ENCODE measurements at regions not wholly inside any gene's neighbourhood (a gene's known extent, or its start where the extent isn't known, plus 50 kb on each side); places are given as distances from the start of the nearest gene placed in this dataset.

DNA sequence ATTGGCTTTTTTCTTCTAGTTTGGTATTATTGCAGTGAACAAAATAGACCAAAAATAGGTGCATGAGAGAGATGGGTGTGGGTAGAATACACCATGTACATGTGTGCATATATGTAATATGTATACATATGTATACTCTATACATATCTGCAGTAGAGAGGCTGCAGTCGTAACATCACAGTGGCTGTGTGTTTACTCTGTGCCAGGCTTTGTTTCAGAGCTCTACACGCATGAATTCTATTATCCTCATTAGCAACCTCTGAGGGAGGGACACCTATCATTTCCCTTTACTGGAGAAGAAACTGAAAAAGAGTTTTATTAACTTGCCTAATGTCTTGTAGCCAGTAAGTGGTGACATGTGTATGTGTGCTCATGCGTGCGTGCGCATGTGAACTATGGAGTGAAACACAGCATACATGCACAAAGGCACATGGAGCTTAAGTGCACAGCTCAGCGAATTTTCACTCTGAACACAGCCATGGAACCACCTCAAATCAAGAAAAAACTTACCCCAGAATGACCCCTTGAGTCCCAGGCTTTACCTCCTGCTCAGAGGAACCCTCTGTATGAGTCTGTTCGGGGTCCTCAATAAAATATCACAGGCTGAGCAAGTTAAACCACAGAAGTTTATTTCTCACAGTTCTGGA is 452.5 kb downstream of the CDH26 start:
- 94% methylated on average over 6 of the region's 7 CpGs for WGBS (ENCODE audit: insufficient coverage)
- CTCF ChIA-PET = no interaction called here
- no peak for DNase-seq
- H3K27ac ChIP-seq (ENCODE audit: insufficient read depth in 1 of 2, low read depth in 1 of 2, low read length in 2 of 2, poor library complexity in 1 of 2, severe bottlenecking in 2 of 2) = no peak overlapping the region
- peaks cover 0 to 3% (median 0%) of the 10 kb centered on the region in 5 experiments for H3K9me3 ChIP-seq (ENCODE audit: control extremely low read depth in 1 of 5, control insufficient read depth in 4 of 5, insufficient read depth in 2 of 5, low read depth in 1 of 5, low read length in 4 of 5)
- no peak overlapping the region for H3K4me3 ChIP-seq (ENCODE audit: control insufficient read depth in 1 of 7, extremely low read depth in 1 of 7, insufficient read depth in 4 of 7, low read depth in 2 of 7, low read length in 6 of 7)
- H3K4me1 ChIP-seq (ENCODE audit: control extremely low read depth in 1 of 4, control insufficient read depth in 4 of 4, insufficient read depth in 4 of 4, low read length in 3 of 4) = peaks cover 3 to 10% (median 7%) of the 10 kb centered on the region in 4 experiments
- POLR2A ChIA-PET = no interaction called here
- H3K36me3 ChIP-seq (ENCODE audit: control insufficient read depth in 4 of 4, insufficient read depth in 4 of 4, low read length in 3 of 4) = no peaks in the 10 kb centered on the region
- peaks cover 0 to 34% (median 9%) of the 10 kb centered on the region in 5 experiments for H3K27me3 ChIP-seq (replicated peaks in 2 of 5; ENCODE audit: control insufficient read depth in 4 of 5, insufficient read depth in 5 of 5, low read length in 4 of 5)

DNA sequence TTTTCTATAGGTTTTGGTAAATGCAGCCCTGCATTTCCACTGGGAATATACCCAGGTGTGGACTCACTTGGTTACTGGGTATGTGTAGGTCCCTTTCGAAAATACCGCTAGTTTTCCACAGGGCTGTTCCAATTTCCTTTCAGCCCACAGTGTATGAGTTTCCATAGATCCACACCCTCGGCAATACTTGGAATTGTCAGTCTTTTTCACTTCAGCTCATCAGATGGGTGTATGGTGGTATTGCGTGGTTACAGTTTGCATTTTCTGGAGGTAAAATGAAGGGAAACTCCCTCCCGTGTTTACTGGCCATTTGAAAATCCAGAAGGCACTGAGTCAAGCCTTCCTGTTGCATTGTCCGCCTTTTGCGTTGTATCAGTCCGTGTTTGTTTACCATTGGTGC is 453.6 kb downstream of the CDH26 start:
- H3K9me3 ChIP-seq (ENCODE audit: control extremely low read depth in 1 of 5, control insufficient read depth in 4 of 5, insufficient read depth in 2 of 5, low read depth in 1 of 5, low read length in 4 of 5) = peaks cover 0 to 3% (median 0%) of the 10 kb centered on the region in 5 experiments
- H3K27me3 ChIP-seq (replicated peaks in 2 of 5; ENCODE audit: control insufficient read depth in 4 of 5, insufficient read depth in 5 of 5, low read length in 4 of 5) = peaks cover 0 to 34% (median 12%) of the 10 kb centered on the region in 5 experiments
- H3K4me3 ChIP-seq (ENCODE audit: control insufficient read depth in 1 of 7, extremely low read depth in 1 of 7, insufficient read depth in 4 of 7, low read depth in 2 of 7, low read length in 6 of 7) = no peak overlapping the region
- DNase-seq = no peak
- ChIA-PET POLR2A (no interaction called here), CTCF (no interaction called here)
- no peak overlapping the region for H3K27ac ChIP-seq (ENCODE audit: insufficient read depth in 1 of 2, low read depth in 1 of 2, low read length in 2 of 2, poor library complexity in 1 of 2, severe bottlenecking in 2 of 2)
- WGBS (ENCODE audit: insufficient coverage) = 93% methylated on average over 8 of the region's 8 CpGs
- H3K36me3 ChIP-seq (ENCODE audit: control insufficient read depth in 4 of 4, insufficient read depth in 4 of 4, low read length in 3 of 4) = no peaks in the 10 kb centered on the region
- H3K4me1 ChIP-seq (ENCODE audit: control extremely low read depth in 1 of 4, control insufficient read depth in 4 of 4, insufficient read depth in 4 of 4, low read length in 3 of 4) = peaks cover 3 to 10% (median 7%) of the 10 kb centered on the region in 4 experiments

DNA sequence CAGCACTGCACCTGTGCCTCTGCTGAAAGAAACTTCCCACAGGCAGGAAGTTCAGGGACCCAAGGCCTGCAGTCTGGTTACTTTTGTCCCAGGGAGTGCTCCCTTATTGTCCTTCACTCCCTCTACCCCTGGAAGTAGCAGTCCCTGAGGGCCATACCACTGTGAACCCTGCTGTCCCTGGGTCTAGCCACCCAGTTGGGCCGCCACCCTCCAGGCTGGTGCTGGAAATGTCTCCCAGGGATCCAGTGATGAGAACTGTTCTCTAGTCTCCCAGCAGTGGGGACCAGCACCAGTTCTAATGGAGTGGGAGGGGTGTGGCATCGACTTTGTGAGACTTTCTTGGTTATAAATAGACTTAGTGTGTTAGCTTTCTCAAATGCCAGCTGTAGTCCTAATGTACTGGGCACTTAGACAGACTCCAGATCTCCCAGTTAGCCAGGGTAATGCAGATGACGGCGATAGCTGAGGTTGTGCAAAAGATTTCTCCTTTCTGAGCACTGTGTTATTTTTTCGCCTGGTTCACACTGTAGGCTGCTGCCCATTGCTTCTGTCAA is 462.5 kb downstream of the CDH26 start:
- H3K4me3 ChIP-seq (ENCODE audit: control insufficient read depth in 1 of 7, extremely low read depth in 1 of 7, insufficient read depth in 4 of 7, low read depth in 2 of 7, low read length in 6 of 7) = no peak overlapping the region
- H3K36me3 ChIP-seq (ENCODE audit: control insufficient read depth in 4 of 4, insufficient read depth in 4 of 4, low read length in 3 of 4) = no peaks in the 10 kb centered on the region
- no peak for DNase-seq
- CTCF ChIA-PET = no interaction called here
- WGBS (ENCODE audit: insufficient coverage) = 95% methylated on average over 4 of the region's 5 CpGs
- H3K9me3 ChIP-seq (ENCODE audit: control extremely low read depth in 1 of 5, control insufficient read depth in 4 of 5, insufficient read depth in 2 of 5, low read depth in 1 of 5, low read length in 4 of 5) = peaks cover 0 to 7% (median 2%) of the 10 kb centered on the region in 5 experiments
- peaks cover 0 to 31% (median 14%) of the 10 kb centered on the region in 5 experiments for H3K27me3 ChIP-seq (replicated peaks in 2 of 5; ENCODE audit: control insufficient read depth in 4 of 5, insufficient read depth in 5 of 5, low read length in 4 of 5)
- no peaks in the 10 kb centered on the region for H3K4me1 ChIP-seq (ENCODE audit: control extremely low read depth in 1 of 4, control insufficient read depth in 4 of 4, insufficient read depth in 4 of 4, low read length in 3 of 4)
- H3K27ac ChIP-seq (ENCODE audit: insufficient read depth in 1 of 2, low read depth in 1 of 2, low read length in 2 of 2, poor library complexity in 1 of 2, severe bottlenecking in 2 of 2) = no peak overlapping the region
- POLR2A ChIA-PET = no interaction called here

DNA sequence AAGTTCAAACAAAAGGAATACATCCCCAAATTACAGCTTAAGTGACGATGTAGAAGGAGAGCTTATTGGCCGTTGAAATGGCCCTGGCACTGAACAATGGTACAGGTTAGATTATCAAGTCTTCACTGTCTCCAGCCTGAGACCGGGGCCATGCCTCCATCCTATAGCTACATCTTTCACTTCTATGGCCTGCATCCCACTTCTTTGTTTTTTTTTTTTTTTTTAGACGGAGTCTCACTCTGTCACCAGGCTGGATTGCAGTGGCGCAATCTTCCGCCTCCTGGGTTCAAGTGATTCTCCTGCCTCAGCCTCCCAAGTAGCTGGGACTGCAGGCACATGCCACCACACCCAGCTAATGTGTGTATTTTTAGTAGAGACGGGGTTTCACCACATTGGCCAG is 464.6 kb downstream of the CDH26 start:
- Histone ChIP-seq H3K4me1 (ENCODE audit: control extremely low read depth in 1 of 4, control insufficient read depth in 4 of 4, insufficient read depth in 4 of 4, low read length in 3 of 4) (no peaks in the 10 kb centered on the region), H3K9me3 (ENCODE audit: control extremely low read depth in 1 of 5, control insufficient read depth in 4 of 5, insufficient read depth in 2 of 5, low read depth in 1 of 5, low read length in 4 of 5) (peaks cover 0 to 7% (median 0%) of the 10 kb centered on the region in 5 experiments), H3K27ac (ENCODE audit: insufficient read depth in 1 of 2, low read depth in 1 of 2, low read length in 2 of 2, poor library complexity in 1 of 2, severe bottlenecking in 2 of 2) (no peak overlapping the region), H3K27me3 (replicated peaks in 2 of 5; ENCODE audit: control insufficient read depth in 4 of 5, insufficient read depth in 5 of 5, low read length in 4 of 5) (peaks cover 0 to 40% (median 14%) of the 10 kb centered on the region in 5 experiments), H3K4me3 (ENCODE audit: control insufficient read depth in 1 of 7, extremely low read depth in 1 of 7, insufficient read depth in 4 of 7, low read depth in 2 of 7, low read length in 6 of 7) (no peak overlapping the region), H3K36me3 (ENCODE audit: control insufficient read depth in 4 of 4, insufficient read depth in 4 of 4, low read length in 3 of 4) (no peaks in the 10 kb centered on the region)
- WGBS (ENCODE audit: insufficient coverage) = 97% methylated on average over 3 of the region's 7 CpGs
- ChIA-PET POLR2A (no interaction called here), CTCF (no interaction called here)
- DNase-seq = no peak

DNA sequence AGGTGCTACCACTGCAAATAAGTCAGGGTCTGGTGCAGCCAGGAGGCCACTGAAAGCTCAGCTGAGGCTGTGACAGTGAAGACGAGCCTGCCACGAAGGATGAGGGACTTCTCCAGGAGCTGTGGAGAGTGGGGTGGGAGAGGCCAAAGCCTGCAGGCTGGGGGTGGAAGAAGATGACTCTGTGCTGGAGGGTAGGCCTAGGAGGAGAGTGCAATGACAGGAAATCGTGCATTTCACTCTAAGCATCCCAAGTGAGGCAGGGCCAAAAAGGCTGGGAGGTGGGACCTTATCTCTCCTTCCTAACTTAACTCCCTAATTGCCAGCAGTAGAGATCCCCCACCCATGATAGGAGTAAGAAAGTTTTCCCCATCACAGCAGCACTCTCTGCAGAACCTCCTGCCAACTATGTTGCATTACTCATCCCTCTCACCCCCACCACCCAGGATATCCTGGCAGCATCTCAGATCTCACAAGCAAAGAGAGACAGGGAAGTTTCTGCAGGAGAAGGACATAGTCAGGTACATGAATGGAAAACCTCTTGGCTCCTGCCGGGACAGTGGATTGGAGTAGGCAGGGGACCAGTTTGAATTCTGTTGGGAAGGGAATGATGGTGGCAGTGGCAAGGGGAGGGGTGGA is 466.2 kb downstream of the CDH26 start:
- Histone ChIP-seq H3K27me3 (replicated peaks in 2 of 5; ENCODE audit: control insufficient read depth in 4 of 5, insufficient read depth in 5 of 5, low read length in 4 of 5) (peaks cover 0 to 42% (median 10%) of the 10 kb centered on the region in 5 experiments), H3K9me3 (ENCODE audit: control extremely low read depth in 1 of 5, control insufficient read depth in 4 of 5, insufficient read depth in 2 of 5, low read depth in 1 of 5, low read length in 4 of 5) (peaks cover 0 to 5% (median 0%) of the 10 kb centered on the region in 5 experiments), H3K4me3 (ENCODE audit: control insufficient read depth in 1 of 7, extremely low read depth in 1 of 7, insufficient read depth in 4 of 7, low read depth in 2 of 7, low read length in 6 of 7) (no peak overlapping the region), H3K27ac (ENCODE audit: insufficient read depth in 1 of 2, low read depth in 1 of 2, low read length in 2 of 2, poor library complexity in 1 of 2, severe bottlenecking in 2 of 2) (no peak overlapping the region), H3K4me1 (ENCODE audit: control extremely low read depth in 1 of 4, control insufficient read depth in 4 of 4, insufficient read depth in 4 of 4, low read length in 3 of 4) (no peaks in the 10 kb centered on the region), H3K36me3 (ENCODE audit: control insufficient read depth in 4 of 4, insufficient read depth in 4 of 4, low read length in 3 of 4) (no peaks in the 10 kb centered on the region)
- ChIA-PET CTCF (no interaction called here), POLR2A (no interaction called here)
- no peak for DNase-seq
- 83% methylated on average over 4 of the region's 4 CpGs for WGBS (ENCODE audit: insufficient coverage)

DNA sequence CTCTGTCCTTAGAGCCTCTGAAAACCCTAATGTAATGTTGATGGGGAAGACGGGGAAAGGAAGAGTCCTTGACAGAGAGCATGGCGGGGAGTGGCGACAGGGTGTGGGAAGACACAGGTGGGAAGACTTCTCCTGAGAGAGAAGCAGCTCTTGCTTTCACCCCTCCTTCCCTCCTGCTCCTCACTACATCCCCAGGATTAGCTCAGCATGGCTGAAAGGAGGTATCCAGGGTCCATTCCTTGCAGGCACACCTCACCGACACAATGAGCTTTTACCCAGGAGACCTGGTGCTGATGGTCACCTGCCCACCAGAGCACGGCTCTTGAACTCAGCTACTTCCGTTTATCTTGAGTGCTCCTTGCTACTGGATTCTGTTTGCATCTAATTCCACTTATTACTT is 469.3 kb downstream of the CDH26 start:
- ChIA-PET POLR2A (no interaction called here), CTCF (no interaction called here)
- peaks cover 0 to 52% (median 17%) of the 10 kb centered on the region in 5 experiments for H3K27me3 ChIP-seq (replicated peaks in 2 of 5; ENCODE audit: control insufficient read depth in 4 of 5, insufficient read depth in 5 of 5, low read length in 4 of 5)
- H3K9me3 ChIP-seq (ENCODE audit: control extremely low read depth in 1 of 5, control insufficient read depth in 4 of 5, insufficient read depth in 2 of 5, low read depth in 1 of 5, low read length in 4 of 5) = peaks cover 0 to 5% (median 0%) of the 10 kb centered on the region in 5 experiments
- WGBS (ENCODE audit: insufficient coverage) = 100% methylated on average over 4 of the region's 6 CpGs
- no peaks in the 10 kb centered on the region for H3K36me3 ChIP-seq (ENCODE audit: control insufficient read depth in 4 of 4, insufficient read depth in 4 of 4, low read length in 3 of 4)
- H3K27ac ChIP-seq (ENCODE audit: insufficient read depth in 1 of 2, low read depth in 1 of 2, low read length in 2 of 2, poor library complexity in 1 of 2, severe bottlenecking in 2 of 2) = no peak overlapping the region
- no peak for DNase-seq
- no peaks in the 10 kb centered on the region for H3K4me1 ChIP-seq (ENCODE audit: control extremely low read depth in 1 of 4, control insufficient read depth in 4 of 4, insufficient read depth in 4 of 4, low read length in 3 of 4)
- H3K4me3 ChIP-seq (ENCODE audit: control insufficient read depth in 1 of 7, extremely low read depth in 1 of 7, insufficient read depth in 4 of 7, low read depth in 2 of 7, low read length in 6 of 7) = no peak overlapping the region

DNA sequence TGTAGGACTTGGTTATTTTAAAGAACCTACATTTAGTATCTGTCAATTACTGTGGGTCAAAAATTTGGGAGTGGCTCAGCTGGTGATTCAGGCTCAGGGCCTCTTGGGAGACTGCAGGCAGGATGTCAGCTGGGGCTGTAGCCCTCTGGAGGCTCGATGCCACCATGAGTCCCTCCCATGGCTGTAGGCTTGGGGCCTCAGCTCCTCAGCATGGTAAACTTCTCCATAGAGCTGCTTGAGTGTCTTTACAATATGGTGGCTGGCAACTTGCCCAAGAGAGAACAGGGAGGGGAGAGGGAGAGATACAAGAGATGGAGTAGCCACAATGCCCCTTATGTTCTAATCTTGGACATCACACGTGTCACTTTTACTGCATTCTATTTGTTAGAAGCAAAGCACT is 470.4 kb downstream of the CDH26 start:
- Histone ChIP-seq H3K27ac (ENCODE audit: insufficient read depth in 1 of 2, low read depth in 1 of 2, low read length in 2 of 2, poor library complexity in 1 of 2, severe bottlenecking in 2 of 2) (no peak overlapping the region), H3K27me3 (replicated peaks in 2 of 5; ENCODE audit: control insufficient read depth in 4 of 5, insufficient read depth in 5 of 5, low read length in 4 of 5) (peaks cover 0 to 62% (median 22%) of the 10 kb centered on the region in 5 experiments), H3K4me1 (ENCODE audit: control extremely low read depth in 1 of 4, control insufficient read depth in 4 of 4, insufficient read depth in 4 of 4, low read length in 3 of 4) (no peaks in the 10 kb centered on the region), H3K9me3 (ENCODE audit: control extremely low read depth in 1 of 5, control insufficient read depth in 4 of 5, insufficient read depth in 2 of 5, low read depth in 1 of 5, low read length in 4 of 5) (peaks cover 0 to 5% (median 0%) of the 10 kb centered on the region in 5 experiments), H3K4me3 (ENCODE audit: control insufficient read depth in 1 of 7, extremely low read depth in 1 of 7, insufficient read depth in 4 of 7, low read depth in 2 of 7, low read length in 6 of 7) (no peak overlapping the region), H3K36me3 (ENCODE audit: control insufficient read depth in 4 of 4, insufficient read depth in 4 of 4, low read length in 3 of 4) (no peaks in the 10 kb centered on the region)
- POLR2A ChIA-PET = no interaction called here
- DNase-seq = no peak
- CTCF ChIA-PET = no interaction called here
- WGBS (ENCODE audit: insufficient coverage) = 90% methylated on average over 2 of the region's 2 CpGs

All from common myeloid progenitor, CD34-positive (primary cell).